ENCODE measurements at regions not wholly inside any gene's neighbourhood (a gene's known extent, or its start where the extent isn't known, plus 50 kb on each side); places are given as distances from the start of the nearest gene placed in this dataset.

GRCh38 chr4:175253184-175253902 is 335.2 kb downstream of the ADAM29 start:
- H3K4me1 Mint-ChIP-seq (ENCODE audit: low read depth): no peaks in the 10 kb centered on the region
- H3K4me3 Mint-ChIP-seq: no peak overlapping the region
- H3K27ac Mint-ChIP-seq: no peak overlapping the region
- peaks cover 0 to 2% of the 10 kb centered on the region in 2 donors for H3K9me3 Mint-ChIP-seq
- DNase-seq (no peak), ATAC-seq (replicated peaks in 1 of 2) (no peak)
- no peaks in the 10 kb centered on the region for H3K27me3 Mint-ChIP-seq (ENCODE audit: low read depth)
- H3K36me3 Mint-ChIP-seq (ENCODE audit: insufficient read depth in 2 of 2): no peaks in the 10 kb centered on the region

GRCh38 chr4:175263537-175263936 is 345.4 kb downstream of the ADAM29 start:
- Mint-ChIP-seq H3K27ac (no peak overlapping the region), H3K4me3 (no peak overlapping the region), H3K4me1 (ENCODE audit: low read depth) (no peaks in the 10 kb centered on the region), H3K27me3 (ENCODE audit: low read depth) (no peaks in the 10 kb centered on the region), H3K9me3 (peaks cover 1 to 3% of the 10 kb centered on the region in 2 donors), H3K36me3 (ENCODE audit: insufficient read depth in 2 of 2) (no peaks in the 10 kb centered on the region)
- ATAC-seq (replicated peaks in 1 of 2): no peak
- no peak for DNase-seq

GRCh38 chr4:175271010-175271630 is 353.0 kb downstream of the ADAM29 start:
- Mint-ChIP-seq H3K27me3 (ENCODE audit: low read depth) (no peaks in the 10 kb centered on the region), H3K36me3 (ENCODE audit: insufficient read depth in 2 of 2) (no peaks in the 10 kb centered on the region), H3K4me1 (ENCODE audit: low read depth) (no peaks in the 10 kb centered on the region), H3K9me3 (peaks cover 0 to 1% of the 10 kb centered on the region in 2 donors), H3K27ac (no peak overlapping the region), H3K4me3 (no peak overlapping the region)
- DNase-seq: no peak
- no peak for ATAC-seq (replicated peaks in 1 of 2)

- H3K27ac Mint-ChIP-seq: no peak overlapping the region
- H3K9me3 Mint-ChIP-seq: peaks cover 0 to 3% of the 10 kb centered on the region in 2 donors
- H3K4me3 Mint-ChIP-seq: no peak overlapping the region
- H3K4me1 Mint-ChIP-seq (ENCODE audit: low read depth): no peaks in the 10 kb centered on the region
- H3K27me3 Mint-ChIP-seq (ENCODE audit: low read depth): no peaks in the 10 kb centered on the region
- DNase-seq (no peak), ATAC-seq (replicated peaks in 1 of 2) (no peak)
- no peaks in the 10 kb centered on the region for H3K36me3 Mint-ChIP-seq (ENCODE audit: insufficient read depth in 2 of 2)
Measured at GRCh38 chr4:175273995-175274753, 356.0 kb downstream of the ADAM29 start.

- no peaks in the 10 kb centered on the region for H3K27me3 Mint-ChIP-seq (ENCODE audit: low read depth)
- no peaks in the 10 kb centered on the region for H3K4me1 Mint-ChIP-seq (ENCODE audit: low read depth)
- ATAC-seq (replicated peaks in 1 of 2) (no peak), DNase-seq (no peak)
- no peak overlapping the region for H3K27ac Mint-ChIP-seq
- no peaks in the 10 kb centered on the region for H3K36me3 Mint-ChIP-seq (ENCODE audit: insufficient read depth in 2 of 2)
- peaks cover 2% of the 10 kb centered on the region in 2 donors for H3K9me3 Mint-ChIP-seq
- H3K4me3 Mint-ChIP-seq: no peak overlapping the region
Measured at GRCh38 chr4:175277816-175278215, 359.7 kb downstream of the ADAM29 start.

- DNase-seq: no peak
- no peaks in the 10 kb centered on the region for H3K36me3 Mint-ChIP-seq (ENCODE audit: insufficient read depth in 2 of 2)
- no peaks in the 10 kb centered on the region for H3K4me1 Mint-ChIP-seq (ENCODE audit: low read depth)
- ATAC-seq (replicated peaks in 1 of 2): no peak
- no peak overlapping the region for H3K4me3 Mint-ChIP-seq
- H3K27me3 Mint-ChIP-seq (ENCODE audit: low read depth): no peaks in the 10 kb centered on the region
- H3K27ac Mint-ChIP-seq: no peak overlapping the region
- peaks cover 5 to 6% of the 10 kb centered on the region in 2 donors for H3K9me3 Mint-ChIP-seq
Measured at GRCh38 chr4:175280153-175280552, 362.0 kb downstream of the ADAM29 start.

- Mint-ChIP-seq H3K36me3 (ENCODE audit: insufficient read depth in 2 of 2) (no peaks in the 10 kb centered on the region), H3K4me3 (no peak overlapping the region), H3K27me3 (ENCODE audit: low read depth) (no peaks in the 10 kb centered on the region), H3K27ac (no peak overlapping the region), H3K4me1 (ENCODE audit: low read depth) (no peaks in the 10 kb centered on the region), H3K9me3 (peaks cover 8 to 9% of the 10 kb centered on the region in 2 donors)
- DNase-seq (no peak), ATAC-seq (replicated peaks in 1 of 2) (no peak)
Measured at GRCh38 chr4:175281894-175282293, 363.7 kb downstream of the ADAM29 start.

- DNase-seq (no peak), ATAC-seq (replicated peaks in 1 of 2) (no peak)
- Mint-ChIP-seq H3K9me3 (peaks cover 9 to 11% of the 10 kb centered on the region in 2 donors), H3K4me1 (ENCODE audit: low read depth) (no peaks in the 10 kb centered on the region), H3K27me3 (ENCODE audit: low read depth) (no peaks in the 10 kb centered on the region), H3K36me3 (ENCODE audit: insufficient read depth in 2 of 2) (no peaks in the 10 kb centered on the region), H3K4me3 (no peak overlapping the region), H3K27ac (no peak overlapping the region)
Measured at GRCh38 chr4:175282407-175282806, 364.2 kb downstream of the ADAM29 start.

- H3K9me3 Mint-ChIP-seq: peaks cover 6 to 10% of the 10 kb centered on the region in 2 donors
- H3K27me3 Mint-ChIP-seq (ENCODE audit: low read depth): no peaks in the 10 kb centered on the region
- DNase-seq (no peak), ATAC-seq (replicated peaks in 1 of 2) (no peak)
- H3K4me3 Mint-ChIP-seq: no peak overlapping the region
- no peak overlapping the region for H3K27ac Mint-ChIP-seq
- peaks cover 0 to 2% of the 10 kb centered on the region in 2 donors for H3K36me3 Mint-ChIP-seq (ENCODE audit: insufficient read depth in 2 of 2)
- H3K4me1 Mint-ChIP-seq (ENCODE audit: low read depth): no peaks in the 10 kb centered on the region
Measured at GRCh38 chr4:175290401-175290800, 372.2 kb downstream of the ADAM29 start.

- Mint-ChIP-seq H3K27ac (no peak overlapping the region), H3K27me3 (ENCODE audit: low read depth) (no peaks in the 10 kb centered on the region), H3K9me3 (peaks cover 7% of the 10 kb centered on the region in 2 donors), H3K4me3 (no peak overlapping the region), H3K36me3 (ENCODE audit: insufficient read depth in 2 of 2) (no peaks in the 10 kb centered on the region), H3K4me1 (ENCODE audit: low read depth) (no peaks in the 10 kb centered on the region)
- ATAC-seq (replicated peaks in 1 of 2) (no peak), DNase-seq (no peak)
Measured at GRCh38 chr4:175297965-175298565, 379.9 kb downstream of the ADAM29 start.

GRCh38 chr4:175306436-175306835 is 388.3 kb downstream of the ADAM29 start:
- no peaks in the 10 kb centered on the region for H3K36me3 Mint-ChIP-seq (ENCODE audit: insufficient read depth in 2 of 2)

GRCh38 chr4:175307326-175307725 is 389.2 kb downstream of the ADAM29 start:
- no peak for ATAC-seq (replicated peaks in 1 of 2)
- Mint-ChIP-seq H3K9me3 (peaks cover under 1 to 4% of the 10 kb centered on the region in 2 donors), H3K27ac (no peak overlapping the region), H3K4me3 (no peak overlapping the region), H3K36me3 (ENCODE audit: insufficient read depth in 2 of 2) (no peaks in the 10 kb centered on the region), H3K4me1 (ENCODE audit: low read depth) (no peaks in the 10 kb centered on the region), H3K27me3 (ENCODE audit: low read depth) (no peaks in the 10 kb centered on the region)
- DNase-seq: no peak

More at GRCh38 chr4:175306436-175306835, 388.3 kb downstream of the ADAM29 start:
- no peak for DNase-seq
- no peaks in the 10 kb centered on the region for H3K4me1 Mint-ChIP-seq (ENCODE audit: low read depth)
- H3K9me3 Mint-ChIP-seq: peaks cover 6 to 7% of the 10 kb centered on the region in 2 donors
- no peak overlapping the region for H3K4me3 Mint-ChIP-seq
- no peak for ATAC-seq (replicated peaks in 1 of 2)
- no peak overlapping the region for H3K27ac Mint-ChIP-seq
- H3K27me3 Mint-ChIP-seq (ENCODE audit: low read depth): no peaks in the 10 kb centered on the region

GRCh38 chr4:175308236-175308635 is 390.1 kb downstream of the ADAM29 start:
- no peak for ATAC-seq (replicated peaks in 1 of 2)
- Mint-ChIP-seq H3K4me1 (ENCODE audit: low read depth) (no peaks in the 10 kb centered on the region), H3K9me3 (peaks cover 0 to 4% of the 10 kb centered on the region in 2 donors), H3K4me3 (no peak overlapping the region), H3K36me3 (ENCODE audit: insufficient read depth in 2 of 2) (no peaks in the 10 kb centered on the region), H3K27ac (no peak overlapping the region), H3K27me3 (ENCODE audit: low read depth) (no peaks in the 10 kb centered on the region)
- no peak for DNase-seq
